ENCODE measurements at regions not wholly inside any gene's neighbourhood (a gene's known extent, or its start where the extent isn't known, plus 50 kb on each side); places are given as distances from the start of the nearest gene placed in this dataset.

DNA sequence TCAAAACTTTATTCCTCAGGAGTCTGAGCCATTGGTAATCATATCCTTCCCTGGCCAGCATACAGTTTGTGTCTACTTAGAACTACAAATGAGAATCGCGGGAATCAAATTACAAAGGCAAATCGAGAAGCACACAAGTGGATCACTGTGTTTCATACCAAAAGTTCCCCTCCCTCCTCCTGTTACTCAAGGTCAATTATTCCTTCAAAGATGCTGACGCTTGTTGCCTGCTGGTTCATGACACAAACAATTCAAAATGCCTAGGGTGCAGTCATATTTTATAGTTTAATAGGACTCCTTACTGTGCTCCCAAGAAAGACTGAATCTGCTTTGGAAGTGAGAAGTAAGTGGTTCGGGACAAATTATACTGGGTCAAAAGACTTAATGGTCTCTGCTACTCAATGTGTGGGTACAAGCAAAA lies 93.0 kb upstream of the PBX1 start:
- ChIA-PET CTCF (no interaction called here), POLR2A (no interaction called here)
- no peaks in the 10 kb centered on the region for H3K4me1 ChIP-seq (ENCODE audit: control insufficient read depth, insufficient read depth, low read length)
- H3K36me3 ChIP-seq (ENCODE audit: control insufficient read depth, insufficient read depth, low read length) = no peaks in the 10 kb centered on the region
- no peak for ATAC-seq
- intact Hi-C loops (cut with micrococcal nuclease; ENCODE audit: unreplicated experiment) = no loop called here
- BruUV-seq (replicated peaks) = no TSS peak
- DNase-seq (ENCODE audit: low read depth, low spot score) = no peak
- no peak overlapping the region for H3K27ac ChIP-seq (ENCODE audit: low read length)
- in situ Hi-C loops (cut with HindIII; ENCODE audit: low pct_unique_long_range_greater_than_20kb, low sequenced_read_pairs) = no loop called here
- no peak for TF ChIP-seq SIN3A (IDR thresholded peaks at IDR 0.05; ENCODE audit: borderline replicate concordance, insufficient read depth, low read depth, low read length)
- no peak for TF ChIP-seq TCF7L2 (IDR thresholded peaks at IDR 0.05; ENCODE audit: low read depth, low read length)
- TF ChIP-seq, protein P1, sequence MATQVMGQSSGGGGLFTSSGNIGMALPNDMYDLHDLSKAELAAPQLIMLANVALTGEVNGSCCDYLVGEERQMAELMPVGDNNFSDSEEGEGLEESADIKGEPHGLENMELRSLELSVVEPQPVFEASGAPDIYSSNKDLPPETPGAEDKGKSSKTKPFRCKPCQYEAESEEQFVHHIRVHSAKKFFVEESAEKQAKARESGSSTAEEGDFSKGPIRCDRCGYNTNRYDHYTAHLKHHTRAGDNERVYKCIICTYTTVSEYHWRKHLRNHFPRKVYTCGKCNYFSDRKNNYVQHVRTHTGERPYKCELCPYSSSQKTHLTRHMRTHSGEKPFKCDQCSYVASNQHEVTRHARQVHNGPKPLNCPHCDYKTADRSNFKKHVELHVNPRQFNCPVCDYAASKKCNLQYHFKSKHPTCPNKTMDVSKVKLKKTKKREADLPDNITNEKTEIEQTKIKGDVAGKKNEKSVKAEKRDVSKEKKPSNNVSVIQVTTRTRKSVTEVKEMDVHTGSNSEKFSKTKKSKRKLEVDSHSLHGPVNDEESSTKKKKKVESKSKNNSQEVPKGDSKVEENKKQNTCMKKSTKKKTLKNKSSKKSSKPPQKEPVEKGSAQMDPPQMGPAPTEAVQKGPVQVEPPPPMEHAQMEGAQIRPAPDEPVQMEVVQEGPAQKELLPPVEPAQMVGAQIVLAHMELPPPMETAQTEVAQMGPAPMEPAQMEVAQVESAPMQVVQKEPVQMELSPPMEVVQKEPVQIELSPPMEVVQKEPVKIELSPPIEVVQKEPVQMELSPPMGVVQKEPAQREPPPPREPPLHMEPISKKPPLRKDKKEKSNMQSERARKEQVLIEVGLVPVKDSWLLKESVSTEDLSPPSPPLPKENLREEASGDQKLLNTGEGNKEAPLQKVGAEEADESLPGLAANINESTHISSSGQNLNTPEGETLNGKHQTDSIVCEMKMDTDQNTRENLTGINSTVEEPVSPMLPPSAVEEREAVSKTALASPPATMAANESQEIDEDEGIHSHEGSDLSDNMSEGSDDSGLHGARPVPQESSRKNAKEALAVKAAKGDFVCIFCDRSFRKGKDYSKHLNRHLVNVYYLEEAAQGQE (IDR thresholded peaks at IDR 0.05; ENCODE audit: insufficient read depth in 1 of 2, low read depth in 2 of 2, low read length in 1 of 2) = no peak
- TF ChIP-seq CTCF (IDR thresholded peaks at IDR 0.05) = no peak
- TF ChIP-seq POLR2AphosphoS5 (IDR thresholded peaks at IDR 0.05; ENCODE audit: low read depth, low read length) = no peak
- H3K27me3 ChIP-seq (ENCODE audit: control insufficient read depth, insufficient read depth, low read length) = no peaks in the 10 kb centered on the region
- H3K4me3 ChIP-seq (ENCODE audit: low read depth in 2 of 2, low read length in 2 of 2) = no peak overlapping the region
- H3K9me3 ChIP-seq (ENCODE audit: control insufficient read depth, insufficient read depth, low read depth, low read length) = no peaks in the 10 kb centered on the region

GRCh38 chr1:164466429-164466828 lies 92.6 kb upstream of the PBX1 start:
- Histone ChIP-seq H3K36me3 (ENCODE audit: control insufficient read depth, insufficient read depth, low read length) (no peaks in the 10 kb centered on the region), H3K27me3 (ENCODE audit: control insufficient read depth, insufficient read depth, low read length) (no peaks in the 10 kb centered on the region), H3K4me1 (ENCODE audit: control insufficient read depth, insufficient read depth, low read length) (no peaks in the 10 kb centered on the region), H3K9me3 (ENCODE audit: control insufficient read depth, insufficient read depth, low read depth, low read length) (no peaks in the 10 kb centered on the region), H3K4me3 (ENCODE audit: low read depth in 2 of 2, low read length in 2 of 2) (no peak overlapping the region), H3K27ac (ENCODE audit: low read length) (no peak overlapping the region)
- ATAC-seq (no peak), DNase-seq (ENCODE audit: low read depth, low spot score) (no peak)
- in situ Hi-C loops (cut with HindIII; ENCODE audit: low pct_unique_long_range_greater_than_20kb, low sequenced_read_pairs) = no loop called here
- BruUV-seq (replicated peaks) = no TSS peak
- intact Hi-C loops (cut with micrococcal nuclease; ENCODE audit: unreplicated experiment) = no loop called here
- POLR2A ChIA-PET = no interaction called here
- TF ChIP-seq, protein P1 (IDR thresholded peaks at IDR 0.05; ENCODE audit: insufficient read depth in 1 of 2, low read depth in 2 of 2, low read length in 1 of 2) = no peak
- TF ChIP-seq SIN3A (IDR thresholded peaks at IDR 0.05; ENCODE audit: borderline replicate concordance, insufficient read depth, low read depth, low read length) (no peak), CTCF (IDR thresholded peaks at IDR 0.05) (no peak), TCF7L2 (IDR thresholded peaks at IDR 0.05; ENCODE audit: low read depth, low read length) (no peak), POLR2AphosphoS5 (IDR thresholded peaks at IDR 0.05; ENCODE audit: low read depth, low read length) (no peak)
- CTCF ChIA-PET = no interaction called here
